IMR-90 (cell line): ENCODE measurements at regions not wholly inside any gene's neighbourhood (a gene's known extent, or its start where the extent isn't known, plus 50 kb on each side); places are given as distances from the start of the nearest gene placed in this dataset.

Experiments
- ATAC-seq: fragments of 200-7000 bp; cut with Tn5 transposase; 2 replicates; pipeline ENCODE4 v1.9.1; 2020; ENCODE audit warnings: low read depth, mild to moderate bottlenecking, moderate library complexity
- BruUV-seq: library from RNA; stranded (reverse); fragments of 400-500 nt; replicated peaks from 2 replicates; lab custom pipeline; 2021; lab: Mats Ljungman, UMichigan
- CTCF ChIA-PET: fragments of 300-600 bp; formaldehyde crosslinking; extraction: SDS; loops from one replicate; lab custom pipeline; 2021; ENCODE audit warnings: antibody characterized with exemption; lab: Yijun Ruan, JAX
- POLR2A ChIA-PET: fragments of 300-600 bp; sonication (Branson Sonifier 250); formaldehyde crosslinking; loops from one replicate; lab custom pipeline; 2022; ENCODE audit warnings: antibody characterized with exemption; ENCODE audit not compliant: unreplicated experiment; lab: Charles Lee
- DNase-seq: peaks from one replicate; pipeline ENCODE4 v3.0.0; 2013
- H2AFZ ChIP-seq: replicated peaks from 2 replicates; pipeline ENCODE3; 2013; ENCODE audit warnings: low read length, mild to moderate bottlenecking; ENCODE audit not compliant: poor library complexity
- H2AK5ac ChIP-seq: 2 replicates; pipeline ENCODE4 v1.6.1; 2013; ENCODE audit warnings: low read depth, low read length, inconsistent platforms
- H2AK9ac ChIP-seq: replicated peaks from 2 replicates; pipeline ENCODE3; 2013; ENCODE audit warnings: mild to moderate bottlenecking, low read depth, low read length, moderate library complexity; ENCODE audit not compliant: poor library complexity
- H2BK120ac ChIP-seq: 2 replicates; pipeline ENCODE4 v1.6.1; 2013; ENCODE audit warnings: low read depth, low read length, inconsistent platforms
- H2BK15ac ChIP-seq: 3 replicates; pipeline ENCODE4 v1.6.1; 2013; ENCODE audit warnings: low read depth, low read length, inconsistent platforms
- H2BK20ac ChIP-seq: 2 replicates; pipeline ENCODE4 v1.6.1; 2013; ENCODE audit warnings: low read depth, mild to moderate bottlenecking, inconsistent platforms, low read length, moderate library complexity
- H2BK5ac ChIP-seq: 2 replicates; pipeline ENCODE4 v1.6.1; 2013; ENCODE audit warnings: mild to moderate bottlenecking, low read depth, low read length, inconsistent platforms; ENCODE audit not compliant: poor library complexity, severe bottlenecking
- H3K14ac ChIP-seq: replicated peaks from 2 replicates; pipeline ENCODE4 v1.6.1; 2013; ENCODE audit warnings: low read depth, low read length, inconsistent platforms
- H3K18ac ChIP-seq: 2 replicates; pipeline ENCODE4 v1.6.1; 2013; ENCODE audit warnings: low read depth, low read length, control low read depth
- H3K23ac ChIP-seq: 2 replicates; pipeline ENCODE4 v1.6.1; 2013; ENCODE audit warnings: low read depth, low read length, inconsistent platforms
- H3K27ac ChIP-seq: 2 replicates; pipeline ENCODE4 v1.5.1; 2013; ENCODE audit warnings: mild to moderate bottlenecking, control low read depth, low read length; ENCODE audit not compliant: insufficient read depth
- H3K27me3 ChIP-seq: 2 replicates; pipeline ENCODE4 v1.6.1; 2013; ENCODE audit warnings: low read length; ENCODE audit not compliant: control insufficient read depth, insufficient read depth
- H3K36me3 ChIP-seq: 2 replicates; pipeline ENCODE4 v1.6.1; 2013; ENCODE audit warnings: low read length, mixed read lengths; ENCODE audit not compliant: control insufficient read depth, insufficient read depth
- H3K4ac ChIP-seq: 2 replicates; pipeline ENCODE4 v1.6.1; 2013; ENCODE audit warnings: low read depth, low read length, inconsistent platforms
- H3K4me1 ChIP-seq: 2 replicates; pipeline ENCODE4 v1.6.1; 2013; ENCODE audit warnings: low read length, mixed read lengths; ENCODE audit not compliant: control insufficient read depth, insufficient read depth
- H3K4me2 ChIP-seq: 2 replicates; pipeline ENCODE4 v1.6.1; 2013; ENCODE audit warnings: low read depth, mild to moderate bottlenecking, control low read depth, low read length, moderate library complexity
- H3K4me3 ChIP-seq: 2 replicates; pipeline ENCODE4 v1.5.1; 2013; ENCODE audit warnings: low read depth, mild to moderate bottlenecking, control low read depth, low read length, moderate library complexity; ENCODE audit not compliant: insufficient read depth
- H3K56ac ChIP-seq: 2 replicates; pipeline ENCODE4 v1.6.1; 2013; ENCODE audit warnings: low read length, inconsistent platforms; ENCODE audit not compliant: insufficient read depth; ENCODE audit errors: extremely low read depth
- H3K79me1 ChIP-seq, 2 experiments: 2 replicates each; pipeline ENCODE4 v1.6.1; 2013; ENCODE audit warnings: low read length in 2 of 2, inconsistent platforms in 1 of 2, low read depth in 1 of 2
- H3K9ac ChIP-seq: 2 replicates; pipeline ENCODE4 v1.6.1; 2013; ENCODE audit warnings: low read depth, low read length, control low read depth
- H3K9me1 ChIP-seq: 2 replicates; pipeline ENCODE4 v1.6.1; 2013; ENCODE audit warnings: low read length, inconsistent platforms; ENCODE audit not compliant: insufficient read depth
- H3K9me3 ChIP-seq: 2 replicates; pipeline ENCODE4 v1.6.1; 2013; ENCODE audit warnings: low read length; ENCODE audit not compliant: control insufficient read depth, insufficient read depth
- H4K20me1 ChIP-seq: 2 replicates; pipeline ENCODE4 v1.6.1; 2013; ENCODE audit warnings: low read length, inconsistent platforms; ENCODE audit not compliant: insufficient read depth
- H4K5ac ChIP-seq: 2 replicates; pipeline ENCODE4 v1.6.1; 2013; ENCODE audit warnings: mild to moderate bottlenecking, low read depth, low read length, control low read depth
- H4K8ac ChIP-seq, 2 experiments: 2 replicates each; pipeline ENCODE4 v1.6.1; 2013; ENCODE audit warnings: low read depth in 2 of 2, low read length in 2 of 2, control low read depth in 1 of 2, inconsistent platforms in 1 of 2
- H4K91ac ChIP-seq: 2 replicates; pipeline ENCODE4 v1.6.1; 2013; ENCODE audit warnings: low read depth, low read length, inconsistent platforms; ENCODE audit not compliant: insufficient read depth
- FOS ChIP-seq: fragments of 150-350 bp; IDR thresholded peaks from 2 replicates; pipeline ENCODE4 v1.6.1; 2016; ENCODE audit warnings: low read depth, low read length
- POLR2A ChIP-seq: IDR thresholded peaks from 2 replicates; pipeline ENCODE4 v1.6.1; 2012; ENCODE audit warnings: mild to moderate bottlenecking, low read depth, low read length
- WGBS, 2 experiments: methylation state at CpG; one replicate each; pipeline versions ENCODE4 v1.1.5 to v1.1.7; 2013; ENCODE audit warnings: missing lambda C conversion rate in 2 of 2; ENCODE audit not compliant: insufficient read length in 1 of 2; ENCODE audit errors: extremely low coverage in 2 of 2; 5-methylcytosine and 5-hydroxymethylcytosine counted together
- dilution Hi-C: fragments of 300-500 bp; cut with HindIII; formaldehyde crosslinking; loops from one replicate; pipeline ENCODE4 v1.14.3; 2018; ENCODE audit warnings: low sequenced_read_pairs; ENCODE audit not compliant: unreplicated experiment
- in situ Hi-C: fragments of 300-500 bp; cut with MboI; formaldehyde crosslinking; loops from 3 replicates; pipeline ENCODE4 v1.14.3; 2019; ENCODE audit warnings: low sequenced_read_pairs, inconsistent platforms, mixed read lengths
- intact Hi-C: fragments of 100-400 bp; cut with micrococcal nuclease; formaldehyde crosslinking; loops from 2 replicates; pipeline ENCODE4 v1.10.0; 2022

DNA sequence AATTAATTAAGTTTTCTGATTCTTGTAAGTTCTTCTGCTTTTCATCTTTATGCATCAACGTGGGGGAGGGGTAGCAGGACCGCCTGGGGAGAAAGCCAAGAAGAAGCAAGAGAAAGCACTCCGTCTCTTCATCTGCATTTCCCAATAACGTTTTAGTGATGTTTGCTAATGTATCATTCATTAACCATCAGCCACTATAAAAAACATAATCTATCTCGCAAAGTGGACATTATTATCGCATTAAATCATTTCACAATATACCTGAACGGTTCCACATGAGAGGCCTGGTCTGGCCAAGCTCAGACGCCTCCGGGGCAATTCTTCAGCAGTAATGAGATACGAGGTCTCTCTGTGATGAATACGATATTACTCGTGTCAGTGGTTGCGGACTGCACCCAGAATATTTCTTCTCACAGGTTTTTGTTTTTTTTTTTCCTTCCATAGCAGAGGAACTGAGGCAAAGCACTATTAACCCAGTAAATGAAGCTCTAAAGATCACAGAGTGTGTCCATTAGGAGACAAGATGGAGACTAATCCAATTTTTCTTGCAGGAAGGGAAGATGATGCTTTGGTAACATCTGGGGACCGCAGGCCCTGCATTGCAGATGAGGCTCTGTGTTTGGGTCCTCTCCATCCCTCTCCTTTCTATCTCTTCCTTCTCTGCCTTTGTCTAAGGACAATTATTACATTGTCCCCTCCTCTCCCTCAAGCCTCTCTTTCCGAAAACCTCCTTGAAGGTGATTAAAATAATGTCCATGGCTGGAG lies 156.1 kb downstream of the SLC35B3 start:
- no peak overlapping the region for H4K8ac ChIP-seq
- no peak for TF ChIP-seq POLR2A
- TF ChIP-seq FOS = no peak
- no peak overlapping the region for H3K4me3 ChIP-seq
- no peak overlapping the region for H2AK5ac ChIP-seq
- no peak overlapping the region for H3K27ac ChIP-seq
- no peaks in the 10 kb centered on the region for H3K9me1 ChIP-seq
- H2BK20ac ChIP-seq = no peak overlapping the region
- ChIA-PET POLR2A (no interaction called here), CTCF (no interaction called here)
- H3K79me1 ChIP-seq = no peaks in the 10 kb centered on the region
- no peak overlapping the region for H4K5ac ChIP-seq
- no peak overlapping the region for H3K56ac ChIP-seq
- no peak overlapping the region for H3K4me2 ChIP-seq
- no peak overlapping the region for H2BK120ac ChIP-seq
- H3K4ac ChIP-seq = no peak overlapping the region
- no peaks in the 10 kb centered on the region for H3K4me1 ChIP-seq
- no peaks in the 10 kb centered on the region for H3K36me3 ChIP-seq
- ATAC-seq (no peak), DNase-seq (no peak)
- H4K91ac ChIP-seq = no peak overlapping the region
- no peak overlapping the region for H3K14ac ChIP-seq
- WGBS, 2 experiments = 60% methylated on average over 5 of the region's 15 CpGs; no CpG with 5 or more reads in 1 of the 2 experiments
- no peak overlapping the region for H3K23ac ChIP-seq
- no TSS peak for BruUV-seq
- in situ Hi-C loops (no loop called here), intact Hi-C loops (no loop called here), dilution Hi-C loops (no loop called here)
- H2AFZ ChIP-seq = no peak overlapping the region
- no peak overlapping the region for H2BK5ac ChIP-seq
- no peaks in the 10 kb centered on the region for H3K27me3 ChIP-seq
- peaks cover 10% of the 10 kb centered on the region for H3K9me3 ChIP-seq
- no peak overlapping the region for H3K18ac ChIP-seq
- no peak overlapping the region for H2AK9ac ChIP-seq
- no peak overlapping the region for H2BK15ac ChIP-seq
- no peaks in the 10 kb centered on the region for H4K20me1 ChIP-seq
- H3K9ac ChIP-seq = no peak overlapping the region
